GM21381 (cell line): ENCODE measurements at regions not wholly inside any gene's neighbourhood (a gene's known extent, or its start where the extent isn't known, plus 50 kb on each side); places are given as distances from the start of the nearest gene placed in this dataset.
"Not testable (repeated sequence)": the region's sequence is repeated elsewhere in the genome, so short reads cannot be mapped to it uniquely, and the experiment has no call there.

Source experiments
- ATAC-seq: cut with Tn5 transposase; IDR thresholded peaks from one replicate; pipeline ENCODE4 v1.9.1; 2021; ENCODE audit warnings: mild to moderate bottlenecking, moderate library complexity; ENCODE audit not compliant: unreplicated experiment

GRCh38 chr6:142633317-142633716 is 311.7 kb downstream of the HIVEP2 start:
- no peak for ATAC-seq

- no peak for ATAC-seq
Observed at GRCh38 chr6:142635130-142635529, 309.8 kb downstream of the HIVEP2 start.

- no peak for ATAC-seq
Observed at GRCh38 chr6:142637624-142638351, 307.2 kb downstream of the HIVEP2 start.

- no peak for ATAC-seq
Observed at GRCh38 chr6:142642651-142643050, 302.3 kb downstream of the HIVEP2 start.

GRCh38 chr6:142644866-142645265 is 300.1 kb downstream of the HIVEP2 start:
- no peak for ATAC-seq

GRCh38 chr6:142645663-142646062 is 299.3 kb downstream of the HIVEP2 start:
- no peak for ATAC-seq

GRCh38 chr6:142647449-142648035 is 297.4 kb downstream of the HIVEP2 start:
- no peak for ATAC-seq

GRCh38 chr6:142648036-142648451 is 296.9 kb downstream of the HIVEP2 start:
- ATAC-seq = no peak

- ATAC-seq = no peak
Observed at GRCh38 chr6:142648526-142648925, 296.4 kb downstream of the HIVEP2 start.

GRCh38 chr6:142649438-142650234 is 295.3 kb downstream of the HIVEP2 start:
- not testable (repeated sequence) for ATAC-seq

- no peak for ATAC-seq
Observed at GRCh38 chr6:142651384-142651783, 293.6 kb downstream of the HIVEP2 start.

GRCh38 chr6:142653710-142654420 is 291.1 kb downstream of the HIVEP2 start:
- no peak for ATAC-seq

GRCh38 chr6:142659661-142660060 is 285.3 kb downstream of the HIVEP2 start:
- no peak for ATAC-seq

- no peak for ATAC-seq
Observed at GRCh38 chr6:142665393-142665792, 279.6 kb downstream of the HIVEP2 start.

- ATAC-seq = no peak
Observed at GRCh38 chr6:142666599-142667185, 278.3 kb downstream of the HIVEP2 start.

GRCh38 chr6:142669471-142670351 is 275.3 kb downstream of the HIVEP2 start:
- ATAC-seq = no peak

- peak; percentile 94 for ATAC-seq
Observed at GRCh38 chr6:142671791-142672190, 273.2 kb downstream of the HIVEP2 start.

GRCh38 chr6:142675517-142675916 is 269.5 kb downstream of the HIVEP2 start:
- ATAC-seq = no peak

- no peak for ATAC-seq
Observed at GRCh38 chr6:142676027-142676443, 268.9 kb downstream of the HIVEP2 start.
